Keratinocyte (primary cell): ENCODE measurements at regions not wholly inside any gene's neighbourhood (a gene's known extent, or its start where the extent isn't known, plus 50 kb on each side); places are given as distances from the start of the nearest gene placed in this dataset.

ENCODE experiments used
- DNase-seq: peaks from one replicate; pipeline ENCODE4 v3.0.0-alpha.2; 2011; ENCODE audit warnings: low read depth, missing footprints, low spot score
- FAIRE-seq: peaks from 2 replicates; lab custom pipeline; 2011; peaks lifted over from hg19 to GRCh38; lab: Jason Lieb, UNC
- H2AFZ ChIP-seq: 2 replicates; pipeline ENCODE4 v1.6.0; 2012; ENCODE audit warnings: low read length, control low read depth, inconsistent platforms; ENCODE audit not compliant: control insufficient read depth
- H3K27ac ChIP-seq: 2 replicates; pipeline ENCODE4 v1.5.1; 2011; ENCODE audit warnings: low read length; ENCODE audit not compliant: control insufficient read depth, insufficient read depth
- H3K27me3 ChIP-seq: 3 replicates; pipeline ENCODE4 v1.6.0; 2011; ENCODE audit warnings: low read length; ENCODE audit not compliant: control insufficient read depth, insufficient read depth; ENCODE audit errors: extremely low read depth
- H3K36me3 ChIP-seq, 2 experiments: 2 replicates in 1 of 2; 3 replicates in 1 of 2; pipeline ENCODE4 v1.5.1; 2011; ENCODE audit warnings: low read length in 2 of 2, mild to moderate bottlenecking in 1 of 2; ENCODE audit not compliant: control insufficient read depth in 2 of 2, insufficient read depth in 2 of 2; ENCODE audit errors: extremely low read depth in 1 of 2
- H3K4me1 ChIP-seq: 3 replicates; pipeline ENCODE4 v1.5.1; 2011; ENCODE audit warnings: low read length; ENCODE audit not compliant: control insufficient read depth, insufficient read depth; ENCODE audit errors: extremely low read depth
- H3K4me2 ChIP-seq: 3 replicates; pipeline ENCODE4 v1.6.0; 2011; ENCODE audit warnings: low read depth, low read length; ENCODE audit not compliant: control insufficient read depth, insufficient read depth; ENCODE audit errors: extremely low read depth
- H3K4me3 ChIP-seq, 3 experiments: fragments of 200-600 bp in 1 of 3; sonication (generic) in 1 of 3; 2 replicates in 2 of 3; 3 replicates in 1 of 3; pipeline ENCODE4 v1.5.1; 2011 to 2016; ENCODE audit warnings: low read length in 3 of 3, mild to moderate bottlenecking in 3 of 3, control low read depth in 2 of 3, inconsistent platforms in 1 of 3, low read depth in 1 of 3, mixed read lengths in 1 of 3, mixed run types in 1 of 3, moderate library complexity in 1 of 3; ENCODE audit not compliant: control insufficient read depth in 2 of 3, insufficient read depth in 2 of 3; ENCODE audit errors: extremely low read depth in 1 of 3
- H3K79me2 ChIP-seq: 2 replicates; pipeline ENCODE4 v1.6.0; 2012; ENCODE audit warnings: low read length; ENCODE audit not compliant: control insufficient read depth, insufficient read depth
- H3K9ac ChIP-seq: 3 replicates; pipeline ENCODE4 v1.6.0; 2011; ENCODE audit warnings: low read length; ENCODE audit not compliant: control insufficient read depth, insufficient read depth; ENCODE audit errors: extremely low read depth
- H3K9me1 ChIP-seq: 3 replicates; pipeline ENCODE4 v1.6.0; 2011; ENCODE audit warnings: low read length; ENCODE audit not compliant: control insufficient read depth, insufficient read depth; ENCODE audit errors: extremely low read depth
- H3K9me3 ChIP-seq: 2 replicates; pipeline ENCODE4 v1.5.1; 2012; ENCODE audit warnings: low read depth, low read length; ENCODE audit not compliant: control insufficient read depth
- H4K20me1 ChIP-seq: 3 replicates; pipeline ENCODE4 v1.6.0; 2011; ENCODE audit warnings: low read length; ENCODE audit not compliant: control insufficient read depth, insufficient read depth; ENCODE audit errors: extremely low read depth
- CTCF ChIP-seq, 3 experiments: IDR thresholded peaks in 1 of 3; conservative IDR thresholded peaks in 1 of 3; optimal IDR thresholded peaks in 1 of 3; 2 replicates in 2 of 3; 3 replicates in 1 of 3; pipeline versions ENCODE3 to v1.5.1; 2011; ENCODE audit warnings: low read length in 3 of 3, mild to moderate bottlenecking in 3 of 3, moderate library complexity in 2 of 3, control low read depth in 1 of 3, inconsistent platforms in 1 of 3; ENCODE audit not compliant: insufficient read depth in 2 of 3; ENCODE audit errors: extremely low read depth in 1 of 3
- EZH2 ChIP-seq: IDR thresholded peaks from one replicate; pipeline ENCODE4 v1.6.1; 2012; ENCODE audit warnings: inconsistent platforms, mild to moderate bottlenecking, low read length, moderate library complexity
- dilution Hi-C: fragments of 300-500 bp; cut with MboI; formaldehyde crosslinking; loops from one replicate; pipeline ENCODE4 v1.7.0; 2020; ENCODE audit warnings: low sequenced_read_pairs; ENCODE audit not compliant: extremely low pct_ligation_motif_present

DNA sequence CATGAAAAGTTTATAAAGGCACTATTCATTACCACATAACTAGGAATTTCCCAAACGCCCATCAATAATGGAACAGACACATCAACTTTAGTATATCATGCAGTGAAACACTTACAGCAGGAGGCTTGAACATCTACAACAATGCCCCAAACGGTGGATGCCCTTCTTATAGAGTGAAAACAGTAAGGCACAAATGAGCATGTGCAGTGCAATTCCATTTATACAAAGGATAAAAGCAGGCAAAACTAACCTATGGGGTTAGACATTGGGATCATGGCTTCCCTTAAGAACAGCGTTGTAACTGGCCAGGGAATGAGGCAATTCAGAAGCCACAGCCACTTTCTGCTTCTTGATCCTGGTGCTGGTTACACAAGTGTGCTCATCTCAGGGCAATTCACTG lies 1363.0 kb downstream of the TBC1D22A start:
- no peaks in the 10 kb centered on the region for H3K4me1 ChIP-seq
- no peak overlapping the region for H2AFZ ChIP-seq
- FAIRE-seq (no peak), DNase-seq (no peak)
- H3K4me3 ChIP-seq = no peak overlapping the region
- no peaks in the 10 kb centered on the region for H4K20me1 ChIP-seq
- no peaks in the 10 kb centered on the region for H3K9me1 ChIP-seq
- H3K79me2 ChIP-seq = no peaks in the 10 kb centered on the region
- no peak overlapping the region for H3K27ac ChIP-seq
- H3K36me3 ChIP-seq = no peaks in the 10 kb centered on the region
- no peaks in the 10 kb centered on the region for H3K27me3 ChIP-seq
- no peak overlapping the region for H3K4me2 ChIP-seq
- no peak overlapping the region for H3K9ac ChIP-seq
- dilution Hi-C loops = no loop called here
- TF ChIP-seq CTCF (optimal IDR thresholded peaks at IDR 0.05 in 1 of 3, IDR thresholded peaks at IDR 0.05 in 1 of 3, conservative IDR thresholded peaks at IDR 0.05 in 1 of 3; ENCODE audit: extremely low read depth in 1 of 3, insufficient read depth in 2 of 3, low read length in 3 of 3) (no peak), EZH2 (no peak)
- peaks cover 3% of the 10 kb centered on the region for H3K9me3 ChIP-seq

DNA sequence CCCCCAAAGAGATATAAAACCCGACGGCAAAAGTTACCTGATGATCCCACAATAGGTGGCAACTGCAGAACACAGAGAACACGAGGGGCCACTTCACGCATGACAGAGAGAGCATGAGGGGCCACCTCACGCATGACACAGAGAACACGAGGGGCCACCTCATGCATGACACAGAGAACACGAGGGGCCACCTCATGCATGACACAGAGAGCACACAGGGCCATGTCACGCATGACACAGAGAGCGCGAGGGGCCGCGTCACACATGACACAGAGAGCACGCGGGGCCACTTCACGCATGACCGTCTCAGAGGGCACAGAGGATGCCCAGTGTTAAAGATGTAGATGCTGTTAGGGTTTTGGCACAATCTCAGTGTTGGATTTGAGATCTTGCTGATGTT lies 1359.5 kb downstream of the TBC1D22A start:
- H3K36me3 ChIP-seq = no peaks in the 10 kb centered on the region
- peaks cover 2% of the 10 kb centered on the region for H3K9me3 ChIP-seq
- no peak overlapping the region for H3K4me3 ChIP-seq
- H3K79me2 ChIP-seq = no peaks in the 10 kb centered on the region
- no peak overlapping the region for H2AFZ ChIP-seq
- no peak overlapping the region for H3K4me2 ChIP-seq
- no peak for FAIRE-seq
- no peaks in the 10 kb centered on the region for H4K20me1 ChIP-seq
- H3K9me1 ChIP-seq = no peaks in the 10 kb centered on the region
- dilution Hi-C loops = no loop called here
- no peak for DNase-seq
- TF ChIP-seq CTCF (optimal IDR thresholded peaks at IDR 0.05 in 1 of 3, IDR thresholded peaks at IDR 0.05 in 1 of 3, conservative IDR thresholded peaks at IDR 0.05 in 1 of 3; ENCODE audit: extremely low read depth in 1 of 3, insufficient read depth in 2 of 3, low read length in 3 of 3) = no peak
- TF ChIP-seq EZH2 = no peak
- no peaks in the 10 kb centered on the region for H3K4me1 ChIP-seq
- no peak overlapping the region for H3K9ac ChIP-seq
- H3K27me3 ChIP-seq = no peaks in the 10 kb centered on the region
- no peak overlapping the region for H3K27ac ChIP-seq
